Renal cortical epithelial cell (primary cell): ENCODE measurements at regions not wholly inside any gene's neighbourhood (a gene's known extent, or its start where the extent isn't known, plus 50 kb on each side); places are given as distances from the start of the nearest gene placed in this dataset.

Experiments used
- DNase-seq: peaks from one replicate; pipeline ENCODE4 v3.0.0-alpha.2; 2011; ENCODE audit warnings: low read depth

DNA sequence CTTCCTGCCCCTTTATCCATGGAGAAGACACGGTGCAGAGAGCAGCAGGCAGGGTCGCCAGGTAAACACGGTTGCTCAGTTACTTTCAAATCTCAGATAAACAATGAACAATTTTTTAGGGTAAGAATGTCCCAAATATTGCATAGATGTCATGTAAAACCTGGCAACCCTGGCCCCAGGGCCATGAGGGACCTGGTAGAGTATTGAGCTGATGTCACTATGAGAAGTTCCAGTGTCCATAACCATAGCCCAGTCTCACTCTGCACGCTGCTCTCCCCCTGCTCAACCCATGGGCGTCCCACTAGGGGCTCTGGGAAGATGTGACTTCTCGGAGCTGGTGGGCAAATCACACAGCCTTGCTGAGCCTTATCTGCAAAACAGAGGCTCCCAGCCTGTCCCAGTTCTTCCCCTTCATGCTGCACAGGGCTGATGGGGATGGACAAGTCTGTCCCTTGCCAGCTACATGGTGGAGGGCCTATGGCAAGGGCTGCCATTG is 71.3 kb upstream of the TOP1 start:
- no peak for DNase-seq

GRCh38 chr20:40958598-40958997 is 70.0 kb upstream of the TOP1 start:
- no peak for DNase-seq

DNA sequence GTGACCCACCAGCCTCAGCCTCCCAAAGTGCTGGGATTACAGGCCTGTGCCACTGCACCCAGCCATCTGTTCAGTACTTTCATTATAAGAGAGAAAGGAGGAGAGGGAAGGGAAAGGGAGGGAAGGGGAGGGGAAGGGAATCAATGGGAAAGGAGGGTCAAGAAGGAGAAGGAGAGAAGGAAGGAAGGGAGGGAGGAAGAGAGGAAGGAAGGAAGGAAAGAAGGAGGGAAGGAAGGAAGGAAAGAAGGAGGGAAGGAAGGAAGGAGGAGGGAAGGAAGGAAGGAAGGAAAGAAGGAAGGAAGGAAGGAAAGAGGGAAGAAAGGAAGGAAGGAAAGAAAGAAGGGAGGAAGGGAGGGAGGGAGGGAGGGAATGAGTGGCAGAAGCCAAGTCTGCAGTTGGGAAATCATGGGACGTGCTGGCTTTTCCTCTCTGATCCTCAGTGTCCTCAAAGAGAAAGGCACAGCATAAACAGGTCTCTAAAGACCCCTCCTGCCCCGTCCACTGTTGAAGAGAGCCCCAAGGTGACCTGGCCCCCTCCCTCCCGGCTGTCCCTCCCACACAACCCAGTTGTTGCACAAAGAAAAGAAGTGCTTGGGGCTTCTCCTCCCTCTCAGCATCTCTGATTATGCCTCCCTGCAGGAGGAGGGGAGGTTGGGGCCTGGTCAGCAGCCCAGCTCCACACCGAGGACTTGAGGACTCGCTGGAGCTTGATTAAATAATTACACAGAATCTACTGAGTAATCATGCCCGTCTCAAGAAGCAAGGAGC is 69.1 kb upstream of the TOP1 start:
- DNase-seq: no peak

DNA sequence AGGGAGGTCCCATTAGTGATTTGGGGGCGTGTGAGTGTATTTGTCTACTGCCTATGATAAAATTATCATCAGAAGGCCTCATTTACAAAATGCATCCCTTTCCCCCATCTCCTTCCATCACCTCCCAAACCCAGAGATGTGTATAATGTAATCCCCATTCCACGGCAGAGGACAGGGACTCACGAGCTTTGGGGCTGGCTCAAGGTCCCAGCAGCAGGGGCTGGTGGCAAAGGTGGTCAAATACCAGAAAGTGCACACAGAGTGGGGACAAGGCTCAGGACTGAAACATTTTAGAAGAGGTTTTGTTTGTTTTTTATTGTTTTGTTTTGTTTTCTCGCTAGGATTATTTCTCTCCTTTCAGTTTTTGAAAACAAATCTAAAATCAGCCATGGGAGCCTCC is 68.5 kb upstream of the TOP1 start:
- no peak for DNase-seq

GRCh38 chr20:40960521-40960956 is 68.1 kb upstream of the TOP1 start:
- DNase-seq: no peak

DNA sequence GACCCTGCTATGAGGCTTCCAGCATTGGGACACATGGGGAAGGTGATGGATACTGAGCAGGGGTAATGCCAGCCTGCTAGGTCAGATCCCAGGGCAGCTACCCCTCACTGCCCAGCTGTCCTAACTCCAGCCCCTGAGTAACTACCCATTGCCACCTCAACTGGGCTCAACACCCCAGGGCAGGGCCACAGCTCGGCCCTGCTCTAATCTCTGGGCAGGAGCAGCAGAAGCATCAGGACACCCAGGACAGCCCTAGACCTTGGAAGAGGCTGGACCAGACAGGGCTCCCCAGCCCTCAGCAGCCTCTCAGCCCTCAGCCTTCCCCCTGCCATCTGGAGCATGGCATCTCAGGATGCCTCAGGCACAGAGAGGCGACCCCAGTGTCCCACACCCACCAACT is 67.4 kb upstream of the TOP1 start:
- no peak for DNase-seq

GRCh38 chr20:40961686-40962640 is 66.7 kb upstream of the TOP1 start:
- peak; percentile 49 for DNase-seq

- DNase-seq: peak; percentile 21
Measured at GRCh38 chr20:40962733-40963504, 65.7 kb upstream of the TOP1 start.

GRCh38 chr20:40963505-40963845 is 65.1 kb upstream of the TOP1 start:
- no peak for DNase-seq

DNA sequence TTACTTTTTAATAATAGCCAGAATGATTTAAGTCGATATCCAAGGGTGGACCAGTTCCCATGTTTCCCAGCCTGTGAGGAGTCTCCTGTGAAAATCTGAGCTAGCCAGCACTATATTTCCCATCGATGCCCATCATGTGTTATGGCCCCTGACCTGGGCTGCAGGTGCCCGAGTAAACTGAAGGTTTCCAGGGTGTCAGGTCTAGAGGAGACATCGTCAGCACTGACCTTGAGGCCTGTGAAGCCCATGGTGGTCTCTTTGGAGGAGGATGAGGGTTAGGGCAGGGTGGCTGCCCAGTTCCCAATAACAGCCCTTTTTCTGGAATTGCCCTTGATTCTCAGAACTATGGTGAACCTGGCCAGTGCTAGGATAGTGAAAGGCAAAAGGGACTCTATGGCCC is 63.0 kb upstream of the TOP1 start:
- DNase-seq: no peak

GRCh38 chr20:40966103-40966502 is 62.5 kb upstream of the TOP1 start:
- no peak for DNase-seq

DNA sequence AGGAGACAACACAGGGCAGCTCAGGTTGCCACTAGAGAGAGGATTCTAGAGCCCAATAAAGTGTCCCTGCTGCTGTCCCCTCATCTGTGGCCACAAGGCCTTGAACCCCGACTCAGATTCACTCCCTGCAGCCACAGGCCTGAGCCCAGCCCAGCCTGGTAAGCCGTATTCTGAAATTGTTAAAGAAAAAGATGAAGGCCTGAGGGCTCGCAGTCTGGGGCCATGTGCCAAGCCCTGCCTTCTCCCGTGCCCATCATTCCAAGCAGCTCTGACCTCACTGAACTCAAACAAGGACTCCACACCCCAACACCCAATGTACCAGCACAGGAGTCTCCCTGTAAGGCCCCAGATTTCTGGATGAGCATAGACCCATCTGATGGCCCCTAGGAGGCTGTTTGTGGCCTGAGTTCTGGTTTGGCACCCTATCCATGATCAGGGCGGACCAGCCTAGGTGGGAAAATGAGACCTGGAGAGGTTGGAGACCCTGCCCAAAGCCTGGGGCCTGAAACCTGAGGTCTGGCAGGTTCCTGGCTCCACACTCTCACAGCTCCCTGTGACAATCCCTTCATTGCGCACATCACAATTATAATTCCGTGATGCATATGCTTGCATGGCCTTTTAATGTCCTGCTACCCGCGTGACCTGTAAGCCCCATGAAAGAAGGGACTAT is 62.0 kb upstream of the TOP1 start:
- DNase-seq: no peak

DNA sequence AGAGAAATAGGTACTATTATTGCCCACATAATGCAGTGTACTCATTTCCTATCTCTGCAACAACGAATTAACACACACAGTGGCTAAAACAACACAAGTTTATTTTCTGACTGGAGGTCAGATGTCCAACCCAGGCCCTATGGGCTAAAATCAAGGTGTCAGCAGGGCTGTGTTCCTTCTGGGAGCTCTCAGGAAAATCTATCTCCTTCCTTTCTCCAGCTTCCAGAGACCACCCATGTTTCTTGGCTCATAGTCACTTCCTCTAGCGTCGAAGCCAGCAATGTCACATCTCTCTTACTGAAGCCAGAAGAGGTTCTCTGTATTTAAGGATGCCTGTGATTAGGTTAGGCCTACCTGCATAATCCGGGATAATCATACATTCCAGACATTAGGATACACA is 60.9 kb upstream of the TOP1 start:
- no peak for DNase-seq

GRCh38 chr20:40968816-40969562 is 59.6 kb upstream of the TOP1 start:
- DNase-seq: peak; percentile 30

DNA sequence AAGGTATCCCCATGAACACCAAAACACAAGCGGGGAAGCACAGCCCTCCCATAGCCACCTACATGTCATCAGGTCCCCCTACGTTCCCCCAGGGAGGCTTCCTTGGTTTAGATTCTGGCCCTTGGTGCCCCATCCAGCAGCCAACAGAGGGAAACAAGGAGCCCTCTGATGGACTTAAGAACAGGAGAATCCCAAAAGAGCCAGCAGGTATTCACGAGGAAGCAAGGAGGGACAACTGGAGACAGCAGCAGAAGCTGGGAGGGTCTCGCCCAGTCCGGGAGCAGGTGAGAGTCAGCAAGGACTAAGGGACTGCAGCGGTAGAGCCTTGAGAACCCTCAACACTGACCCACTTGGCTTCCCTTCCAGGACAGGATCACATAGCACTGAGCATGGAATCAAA is 58.4 kb upstream of the TOP1 start:
- no peak for DNase-seq

DNA sequence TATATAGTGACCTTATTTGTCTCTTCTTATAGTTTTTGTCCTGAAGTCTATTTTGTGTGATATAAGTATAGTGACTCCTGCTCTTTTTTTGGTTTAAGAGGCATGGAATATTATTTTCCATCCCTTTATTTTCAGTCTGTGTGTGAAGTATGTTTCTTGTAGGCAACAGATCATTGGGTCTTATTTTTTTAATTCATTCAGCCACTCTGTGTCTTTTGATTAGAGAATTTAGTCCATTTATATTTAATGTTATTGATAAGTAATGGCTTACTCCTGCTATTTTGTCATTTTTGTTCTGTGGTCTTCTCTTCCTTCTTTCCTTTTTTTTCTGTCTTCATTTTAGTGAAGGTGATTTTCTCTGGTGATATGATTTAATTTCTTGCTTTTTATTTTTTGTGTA is 51.4 kb upstream of the TOP1 start:
- DNase-seq: no peak

DNA sequence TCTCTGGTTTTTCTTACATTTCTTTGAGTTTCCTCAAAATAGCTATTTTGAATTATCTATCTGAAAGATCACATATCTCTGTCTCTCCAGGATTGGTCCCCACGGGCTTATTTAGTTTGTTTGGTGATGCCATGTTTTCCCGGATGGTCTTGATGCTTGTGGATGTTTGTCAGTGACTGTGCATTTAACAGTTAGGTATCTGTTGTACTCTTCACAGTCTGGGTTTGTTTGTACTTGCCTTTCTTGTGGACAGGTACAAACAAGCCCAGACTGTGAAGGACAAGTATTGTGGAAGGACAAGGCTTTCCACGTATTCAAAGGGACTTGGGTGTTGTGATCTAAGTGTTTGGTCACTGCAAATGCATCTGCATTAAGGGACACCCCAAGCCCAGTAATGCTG is 49.9 kb upstream of the TOP1 start:
- DNase-seq: no peak
